H1 (cell line): ENCODE measurements at regions not wholly inside any gene's neighbourhood (a gene's known extent, or its start where the extent isn't known, plus 50 kb on each side); places are given as distances from the start of the nearest gene placed in this dataset.

Source experiments
- CTCF ChIA-PET: fragments of 300-600 bp; sonication (Branson Sonifier 250); formaldehyde crosslinking; loops from one replicate; lab custom pipeline; 2021; ENCODE audit not compliant: partially characterized antibody; lab: Charles Lee
- POLR2A ChIA-PET: fragments of 300-600 bp; sonication (Branson Sonifier 250); formaldehyde crosslinking; loops from one replicate; lab custom pipeline; 2021; ENCODE audit warnings: inconsistent platforms; ENCODE audit not compliant: partially characterized antibody; lab: Charles Lee
- DNase-seq, 2 experiments: peaks; one replicate each; pipeline versions ENCODE4 v3.0.0 to v3.0.0-alpha.2; 2010 to 2022; ENCODE audit warnings: low spot score in 2 of 2, low read depth in 1 of 2, mixed read lengths in 1 of 2
- FAIRE-seq: peaks from 2 replicates; lab custom pipeline; 2011; peaks lifted over from hg19 to GRCh38; lab: Jason Lieb, UNC
- H2AFZ ChIP-seq: 2 replicates; pipeline ENCODE4 v1.8.1; 2012; ENCODE audit warnings: low read length, inconsistent platforms
- H2AK5ac ChIP-seq: 2 replicates; pipeline ENCODE4 v1.6.1; 2013; ENCODE audit warnings: low read depth, low read length
- H2BK120ac ChIP-seq: replicated peaks from 2 replicates; pipeline ENCODE3; 2013; ENCODE audit warnings: low read depth, low read length, inconsistent platforms
- H2BK12ac ChIP-seq: 2 replicates; pipeline ENCODE4 v1.6.1; 2013; ENCODE audit warnings: low read depth, low read length
- H2BK15ac ChIP-seq: 2 replicates; pipeline ENCODE4 v1.6.1; 2013; ENCODE audit warnings: low read length
- H2BK20ac ChIP-seq: 2 replicates; pipeline ENCODE4 v1.6.1; 2013; ENCODE audit warnings: low read length
- H2BK5ac ChIP-seq: 2 replicates; pipeline ENCODE4 v1.6.1; 2013; ENCODE audit warnings: low read depth, low read length
- H3K14ac ChIP-seq: 2 replicates; pipeline ENCODE4 v1.6.1; 2013; ENCODE audit warnings: inconsistent platforms; ENCODE audit not compliant: insufficient read length
- H3K18ac ChIP-seq: 2 replicates; pipeline ENCODE4 v1.6.1; 2013; ENCODE audit warnings: low read length; ENCODE audit errors: extremely low read depth
- H3K23ac ChIP-seq: 2 replicates; pipeline ENCODE4 v1.6.1; 2013; ENCODE audit warnings: inconsistent platforms; ENCODE audit not compliant: insufficient read length
- H3K23me2 ChIP-seq: 2 replicates; pipeline ENCODE4 v1.6.1; 2013; ENCODE audit warnings: low read depth, low read length
- H3K27ac ChIP-seq: 2 replicates; pipeline ENCODE4 v1.6.1; 2011; ENCODE audit warnings: low read depth, low read length, inconsistent platforms
- H3K27me3 ChIP-seq, 4 experiments: replicated peaks in 1 of 4; 1 replicate in 1 of 4; 2 replicates in 3 of 4; pipeline versions ENCODE4 v1.6.1 to v1.8.1; 2011 to 2013; ENCODE audit warnings: low read length in 3 of 4, mild to moderate bottlenecking in 3 of 4, inconsistent platforms in 2 of 4, mixed read lengths in 2 of 4, moderate library complexity in 1 of 4; ENCODE audit not compliant: control insufficient read depth in 3 of 4, insufficient read depth in 3 of 4; ENCODE audit errors: extremely low read depth in 1 of 4
- H3K36me3 ChIP-seq, 4 experiments: 2 replicates each; pipeline versions ENCODE4 v1.6.1 to v1.8.1; 2011 to 2013; ENCODE audit warnings: mild to moderate bottlenecking in 4 of 4, low read length in 3 of 4, moderate library complexity in 2 of 4, control low read depth in 1 of 4, inconsistent platforms in 1 of 4; ENCODE audit not compliant: insufficient read depth in 4 of 4, control insufficient read depth in 2 of 4
- H3K4ac ChIP-seq: replicated peaks from 2 replicates; pipeline ENCODE3; 2013; ENCODE audit warnings: low read length, low read depth, mixed read lengths, inconsistent platforms; ENCODE audit not compliant: insufficient read length
- H3K4me1 ChIP-seq, 4 experiments: replicated peaks in 1 of 4; 1 replicate in 1 of 4; 2 replicates in 3 of 4; pipeline versions ENCODE4 v1.6.1 to v1.8.1; 2011 to 2013; ENCODE audit warnings: low read length in 3 of 4, inconsistent platforms in 2 of 4, mixed read lengths in 1 of 4; ENCODE audit not compliant: insufficient read depth in 4 of 4, control insufficient read depth in 3 of 4
- H3K4me2 ChIP-seq, 2 experiments: 2 replicates each; pipeline versions ENCODE4 v1.6.1 to v1.8.1; 2011 to 2013; ENCODE audit warnings: low read depth in 2 of 2, low read length in 2 of 2, control low read depth in 1 of 2, inconsistent platforms in 1 of 2, mild to moderate bottlenecking in 1 of 2; ENCODE audit not compliant: insufficient read depth in 1 of 2
- H3K4me3 ChIP-seq, 4 experiments: fragments of 200-600, 300-600 bp in 1 of 4; sonication (generic), shearing (Covaris generic), sonication (Bioruptor Twin) in 1 of 4; 2 replicates each; pipeline versions ENCODE4 v1.5.1 to v1.8.1; 2011 to 2016; ENCODE audit warnings: low read length in 4 of 4, low read depth in 3 of 4, control low read depth in 2 of 4, inconsistent platforms in 2 of 4, mild to moderate bottlenecking in 2 of 4, mixed read lengths in 1 of 4, moderate library complexity in 1 of 4; ENCODE audit not compliant: insufficient read depth in 2 of 4; ENCODE audit errors: extremely low read depth in 1 of 4
- H3K56ac ChIP-seq: replicated peaks from 2 replicates; pipeline ENCODE3; 2013; ENCODE audit warnings: low read depth, mild to moderate bottlenecking, mixed read lengths, low read length, inconsistent platforms; ENCODE audit not compliant: insufficient read length
- H3K79me1 ChIP-seq: 2 replicates; pipeline ENCODE4 v1.6.1; 2013; ENCODE audit warnings: low read depth, low read length, control low read depth
- H3K79me2 ChIP-seq, 2 experiments: 2 replicates each; pipeline versions ENCODE4 v1.6.1 to v1.8.1; 2012 to 2013; ENCODE audit warnings: low read length in 2 of 2, mild to moderate bottlenecking in 2 of 2, inconsistent platforms in 1 of 2; ENCODE audit not compliant: insufficient read depth in 2 of 2, control insufficient read depth in 1 of 2
- H3K9ac ChIP-seq, 4 experiments: replicated peaks in 1 of 4; 1 replicate in 1 of 4; 2 replicates in 3 of 4; pipeline versions ENCODE4 v1.6.1 to v1.8.1; 2011 to 2013; ENCODE audit warnings: low read depth in 3 of 4, low read length in 3 of 4, control low read depth in 2 of 4, mild to moderate bottlenecking in 2 of 4, moderate library complexity in 2 of 4, inconsistent platforms in 1 of 4; ENCODE audit errors: extremely low read depth in 1 of 4
- H3K9me3 ChIP-seq, 2 experiments: 2 replicates each; pipeline versions ENCODE4 v1.6.1 to v1.8.1; 2012 to 2013; ENCODE audit warnings: mild to moderate bottlenecking in 2 of 2, moderate library complexity in 2 of 2, control low read depth in 1 of 2, inconsistent platforms in 1 of 2, low read depth in 1 of 2, low read length in 1 of 2, mixed read lengths in 1 of 2; ENCODE audit not compliant: insufficient read depth in 2 of 2
- H4K20me1 ChIP-seq, 2 experiments: replicated peaks in 1 of 2; 2 replicates each; pipeline versions ENCODE3 to v1.8.1; 2011 to 2013; ENCODE audit warnings: inconsistent platforms in 2 of 2, low read length in 2 of 2, mild to moderate bottlenecking in 1 of 2; ENCODE audit not compliant: insufficient read depth in 2 of 2, control insufficient read depth in 1 of 2
- H4K5ac ChIP-seq: 2 replicates; pipeline ENCODE4 v1.6.1; 2013; ENCODE audit warnings: low read length, low read depth, mixed read lengths, inconsistent platforms; ENCODE audit not compliant: insufficient read length
- H4K8ac ChIP-seq: 2 replicates; pipeline ENCODE4 v1.8.0; 2013; ENCODE audit warnings: mild to moderate bottlenecking, moderate library complexity, low read length, inconsistent platforms; ENCODE audit not compliant: insufficient read depth; ENCODE audit errors: extremely low read depth
- H4K91ac ChIP-seq: replicated peaks from 2 replicates; pipeline ENCODE3; 2013; ENCODE audit warnings: low read length, mixed read lengths, inconsistent platforms; ENCODE audit not compliant: insufficient read length
- CBX5 ChIP-seq: fragments of 300-800, 300-1000 bp; sonication (generic); IDR thresholded peaks from 2 replicates; pipeline ENCODE4 v1.7.1; 2016; ENCODE audit warnings: antibody characterized with exemption, low read length, low read depth
- EZH2 ChIP-seq: fragments of 200-600 bp; sonication (generic); IDR thresholded peaks from 2 replicates; pipeline ENCODE4 v1.7.1; 2012; ENCODE audit warnings: low read depth, mild to moderate bottlenecking, moderate library complexity, low read length, inconsistent platforms; ENCODE audit not compliant: severe bottlenecking
- GTF2F1 ChIP-seq: IDR thresholded peaks from 2 replicates; pipeline ENCODE4 v1.6.1; 2012; ENCODE audit warnings: low read depth, low read length, improper control_type of control experiment, borderline replicate concordance
- POLR2AphosphoS5 ChIP-seq: IDR thresholded peaks from 2 replicates; pipeline ENCODE4 v1.6.1; 2011; ENCODE audit warnings: low read depth, low read length
- SP4 ChIP-seq: IDR thresholded peaks from 2 replicates; pipeline ENCODE4 v1.6.1; 2012; ENCODE audit warnings: low read length, inconsistent platforms
- USF2 ChIP-seq: IDR thresholded peaks from 2 replicates; pipeline ENCODE4 v1.6.1; 2011; ENCODE audit warnings: low read length, improper control_type of control experiment
- WGBS, 2 experiments: shearing (Covaris generic) in 1 of 2; methylation state at CpG; one replicate each; pipeline versions ENCODE4 v1.1.6 to v1.1.7; 2013 to 2015; ENCODE audit warnings: low lambda C conversion rate in 2 of 2, mixed read lengths in 2 of 2, inconsistent platforms in 1 of 2, low coverage in 1 of 2, missing lambda C conversion rate in 1 of 2; ENCODE audit not compliant: insufficient replicate concordance in 2 of 2, insufficient coverage in 1 of 2, insufficient read length in 1 of 2; ENCODE audit errors: extremely low coverage in 1 of 2, missing lambda C conversion rate in 1 of 2; 5-methylcytosine and 5-hydroxymethylcytosine counted together

- H2AFZ ChIP-seq: no peak overlapping the region
- H4K8ac ChIP-seq: no peak overlapping the region
- CTCF ChIA-PET: interaction anchor here (1.0 to 1.2 kb wide), 3 partner anchors 24 to 87 kb away, joined by 3 to 4 read pairs (median 3); no protein-coding TSS in a partner anchor
- no peak overlapping the region for H4K5ac ChIP-seq
- H3K27me3 ChIP-seq: no peaks in the 10 kb centered on the region
- H3K18ac ChIP-seq: no peak overlapping the region
- no peak overlapping the region for H2BK15ac ChIP-seq
- H2BK5ac ChIP-seq: no peak overlapping the region
- POLR2A ChIA-PET: no interaction called here
- H2BK12ac ChIP-seq: no peak overlapping the region
- H2AK5ac ChIP-seq: no peak overlapping the region
- FAIRE-seq (no peak), DNase-seq (no peak)
- no peak overlapping the region for H3K4me2 ChIP-seq
- H3K9ac ChIP-seq: no peak overlapping the region
- no peak overlapping the region for H3K14ac ChIP-seq
- no peaks in the 10 kb centered on the region for H3K79me2 ChIP-seq
- H3K23me2 ChIP-seq: no peaks in the 10 kb centered on the region
- no peak for TF ChIP-seq SP4
- no peak for TF ChIP-seq POLR2AphosphoS5
- no peak for TF ChIP-seq USF2
- TF ChIP-seq CBX5: no peak
- no peak for TF ChIP-seq GTF2F1
- TF ChIP-seq EZH2: no peak
- no peak overlapping the region for H3K4ac ChIP-seq
- H3K56ac ChIP-seq: no peak overlapping the region
- no peak overlapping the region for H3K27ac ChIP-seq
- 85% methylated on average over 5 of the region's 5 CpGs; no CpG with 5 or more reads in 1 of the 2 experiments for WGBS, 2 experiments
- H3K4me3 ChIP-seq: no peak overlapping the region
- H4K20me1 ChIP-seq: no peaks in the 10 kb centered on the region
- H2BK20ac ChIP-seq: no peak overlapping the region
- H3K4me1 ChIP-seq: no peaks in the 10 kb centered on the region
- no peaks in the 10 kb centered on the region for H3K36me3 ChIP-seq
- no peaks in the 10 kb centered on the region for H3K79me1 ChIP-seq
- H2BK120ac ChIP-seq: no peak overlapping the region
- H3K9me3 ChIP-seq: no peaks in the 10 kb centered on the region
- H4K91ac ChIP-seq: no peak overlapping the region
- H3K23ac ChIP-seq: no peak overlapping the region
Observed at GRCh38 chr17:51347851-51348584, 87.7 kb downstream of the UTP18 start.
